Coronary artery (tissue), 2 donors: ENCODE measurements at regions not wholly inside any gene's neighbourhood (a gene's known extent, or its start where the extent isn't known, plus 50 kb on each side); places are given as distances from the start of the nearest gene placed in this dataset.

ENCODE experiments used
- DNase-seq: peaks from one replicate; pipeline ENCODE4 v3.0.0-alpha.2; 2017; ENCODE audit warnings: low spot score
- H3K27ac ChIP-seq, 2 donors: fragments of 200-600 bp; sonication (generic); one replicate each; pipeline ENCODE4 v1.5.1; 2016 to 2019
- H3K4me3 ChIP-seq: fragments of 200-600 bp; sonication (generic); 2 replicates; pipeline ENCODE4 v1.5.1; 2016; ENCODE audit warnings: mild to moderate bottlenecking, moderate library complexity
- TF ChIP-seq, protein P1 (sequence below): fragments of 200-600 bp; sonication (generic); IDR thresholded peaks from one replicate; pipeline ENCODE4 v1.5.1; 2019; ENCODE audit warnings: antibody characterized with exemption

DNA sequence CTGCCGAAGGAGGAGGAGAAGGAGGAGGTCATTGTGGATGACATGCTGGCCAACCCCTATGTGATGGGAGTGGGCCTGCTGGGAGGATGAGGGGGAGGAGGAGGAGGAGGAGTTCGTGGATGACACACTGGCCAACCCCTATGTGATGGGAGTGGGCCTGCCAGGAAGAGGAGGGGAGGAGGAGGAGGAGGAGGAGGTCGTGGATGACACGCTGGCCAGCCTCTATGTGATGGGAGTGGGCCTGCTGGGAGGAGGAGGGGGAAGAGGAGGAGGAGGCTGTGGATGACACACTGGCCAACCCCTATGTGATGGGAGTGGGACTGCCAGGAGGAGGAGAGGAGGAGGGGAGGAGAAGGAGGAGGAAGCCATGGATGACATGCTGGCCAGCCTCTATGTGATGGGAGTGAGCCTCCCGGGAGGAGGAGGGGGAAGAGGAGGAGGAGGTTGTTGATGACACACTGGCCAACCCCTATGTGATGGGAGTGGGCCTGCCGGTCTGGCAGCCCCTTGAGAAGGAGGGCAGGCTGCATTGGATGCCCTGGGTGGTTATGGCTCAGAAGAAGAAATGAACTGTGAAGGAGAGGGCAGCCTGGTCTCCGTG is 55.7 kb upstream of the WNT7A start:
- no peak overlapping the region for H3K27ac ChIP-seq
- DNase-seq = peak; percentile 67
- H3K4me3 ChIP-seq = no peak overlapping the region
- TF ChIP-seq, protein P1, sequence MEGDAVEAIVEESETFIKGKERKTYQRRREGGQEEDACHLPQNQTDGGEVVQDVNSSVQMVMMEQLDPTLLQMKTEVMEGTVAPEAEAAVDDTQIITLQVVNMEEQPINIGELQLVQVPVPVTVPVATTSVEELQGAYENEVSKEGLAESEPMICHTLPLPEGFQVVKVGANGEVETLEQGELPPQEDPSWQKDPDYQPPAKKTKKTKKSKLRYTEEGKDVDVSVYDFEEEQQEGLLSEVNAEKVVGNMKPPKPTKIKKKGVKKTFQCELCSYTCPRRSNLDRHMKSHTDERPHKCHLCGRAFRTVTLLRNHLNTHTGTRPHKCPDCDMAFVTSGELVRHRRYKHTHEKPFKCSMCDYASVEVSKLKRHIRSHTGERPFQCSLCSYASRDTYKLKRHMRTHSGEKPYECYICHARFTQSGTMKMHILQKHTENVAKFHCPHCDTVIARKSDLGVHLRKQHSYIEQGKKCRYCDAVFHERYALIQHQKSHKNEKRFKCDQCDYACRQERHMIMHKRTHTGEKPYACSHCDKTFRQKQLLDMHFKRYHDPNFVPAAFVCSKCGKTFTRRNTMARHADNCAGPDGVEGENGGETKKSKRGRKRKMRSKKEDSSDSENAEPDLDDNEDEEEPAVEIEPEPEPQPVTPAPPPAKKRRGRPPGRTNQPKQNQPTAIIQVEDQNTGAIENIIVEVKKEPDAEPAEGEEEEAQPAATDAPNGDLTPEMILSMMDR = no peak

DNA sequence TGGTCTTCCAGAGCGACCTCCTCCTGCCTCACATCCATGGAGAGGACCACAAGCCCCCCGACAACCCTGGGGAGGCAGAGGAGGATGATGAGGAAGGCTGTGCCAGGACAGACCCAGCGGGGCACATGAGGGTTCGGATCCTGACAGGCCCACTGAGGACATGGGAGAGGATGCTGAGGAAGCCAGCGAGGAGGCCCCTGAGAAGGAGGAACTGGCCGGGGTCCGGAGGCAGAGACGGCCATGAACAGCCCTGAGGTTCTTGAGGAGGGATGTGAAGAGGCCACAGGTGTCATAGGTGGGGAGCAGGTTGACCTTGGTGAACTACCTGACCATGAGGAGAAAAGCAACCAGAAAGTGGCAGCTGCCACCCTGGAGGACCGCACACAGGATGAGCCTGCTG is 54.9 kb upstream of the WNT7A start:
- no peak overlapping the region for H3K27ac ChIP-seq
- H3K4me3 ChIP-seq = no peak overlapping the region
- TF ChIP-seq, protein P1 = no peak
- DNase-seq = peak; percentile 49

DNA sequence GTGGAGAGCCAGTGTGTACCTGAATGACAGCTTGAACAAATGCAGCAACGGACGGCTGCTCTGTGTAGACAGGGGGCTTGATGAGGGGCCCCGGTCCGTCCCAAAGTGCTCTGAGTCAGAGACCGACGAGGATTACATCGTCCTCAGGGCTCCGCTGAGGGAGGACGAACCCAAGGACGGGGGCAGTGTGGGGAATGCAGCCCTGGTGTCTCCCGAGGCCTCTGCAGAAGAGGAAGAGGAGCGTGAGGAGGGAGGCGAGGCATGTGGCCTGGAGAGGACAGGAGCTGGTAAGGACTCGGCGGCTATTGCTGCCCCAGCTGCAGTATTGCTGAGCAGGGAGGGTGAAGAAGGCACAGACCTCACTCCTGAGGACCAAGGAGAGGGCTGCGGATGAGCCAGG is 54.4 kb upstream of the WNT7A start:
- DNase-seq = no peak
- Histone ChIP-seq H3K27ac (no peak overlapping the region), H3K4me3 (no peak overlapping the region)
- TF ChIP-seq, protein P1 = no peak

DNA sequence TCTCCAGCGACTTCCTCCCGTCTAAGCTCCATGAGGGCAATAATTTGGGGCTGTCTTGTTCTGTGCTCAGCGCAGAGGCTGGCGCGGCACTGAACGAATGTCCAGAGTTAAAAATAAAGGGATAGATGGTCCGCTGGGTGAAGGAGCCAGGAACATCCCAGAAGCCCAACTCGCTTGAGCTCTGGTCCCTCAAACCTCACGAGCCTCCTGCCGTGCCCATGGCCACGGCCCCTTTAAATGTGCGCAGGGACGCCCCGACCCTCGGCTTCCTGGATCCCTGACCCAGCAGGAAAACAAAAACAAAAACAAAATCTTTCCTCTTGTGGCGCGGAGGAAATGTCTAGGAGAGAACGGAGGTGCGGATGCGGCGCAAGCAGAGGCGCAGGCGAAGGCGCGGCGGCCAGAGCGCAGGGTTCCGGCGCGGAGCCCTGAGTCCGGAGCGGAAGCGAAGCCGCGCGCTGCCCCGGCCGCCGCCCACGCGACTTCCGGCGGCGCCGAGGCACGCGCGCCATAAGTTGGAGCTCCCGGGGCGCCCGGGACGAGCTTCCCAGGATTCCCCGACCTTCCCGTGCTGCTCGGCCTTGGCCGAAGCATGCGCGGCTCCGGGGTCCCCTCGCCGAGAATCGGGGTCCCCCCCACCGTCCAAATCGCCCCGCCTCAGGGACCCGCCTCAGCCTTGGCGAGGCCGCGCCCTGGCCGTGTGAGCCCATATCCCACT is 52.9 kb upstream of the WNT7A start:
- peak overlapping the region; percentile 58 for H3K4me3 ChIP-seq
- DNase-seq = peak; percentile 58
- TF ChIP-seq, protein P1 = no peak
- no peak overlapping the region for H3K27ac ChIP-seq

DNA sequence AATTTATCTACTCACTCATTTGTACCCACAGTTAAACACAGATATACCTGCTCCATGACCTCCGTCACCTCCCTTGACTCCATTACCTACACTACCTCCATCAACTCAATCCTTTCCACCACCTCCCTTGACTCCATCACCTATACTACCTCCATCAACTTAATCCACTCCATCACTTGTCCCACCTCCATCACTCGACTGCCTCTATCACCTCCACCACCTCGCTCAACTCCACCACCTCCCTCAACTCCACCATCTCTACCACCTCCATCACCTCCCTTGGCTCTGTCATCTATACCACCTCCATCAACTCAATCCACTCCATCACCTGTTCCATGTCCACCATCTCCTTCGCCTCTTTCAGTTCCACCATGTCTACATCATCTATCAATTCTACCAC is 51.3 kb upstream of the WNT7A start:
- no peak overlapping the region for H3K4me3 ChIP-seq
- DNase-seq = no peak
- TF ChIP-seq, protein P1 = no peak
- H3K27ac ChIP-seq = no peak overlapping the region
